B cell (primary cell): ENCODE measurements at regions not wholly inside any gene's neighbourhood (a gene's known extent, or its start where the extent isn't known, plus 50 kb on each side); places are given as distances from the start of the nearest gene placed in this dataset.

ENCODE experiments used
- ATAC-seq: fragments of 200-7000 bp; cut with Tn5 transposase; one replicate; pipeline ENCODE4 v1.10.0; 2021; ENCODE audit warnings: low read depth, mild to moderate bottlenecking, moderate number of reproducible peaks, moderate library complexity
- CTCF ChIA-PET: fragments of 350-600 bp; sonication (Branson Sonifier 250); formaldehyde crosslinking; loops from one replicate; lab custom pipeline; 2021; ENCODE audit warnings: antibody characterized with exemption, inconsistent platforms; lab: Charles Lee
- POLR2A ChIA-PET: fragments of 350-600 bp; sonication (Branson Sonifier 250); formaldehyde crosslinking; loops from one replicate; lab custom pipeline; 2021; ENCODE audit warnings: antibody characterized with exemption; lab: Charles Lee
- DNase-seq: peaks from one replicate; pipeline ENCODE4 v3.0.0; 2013
- H2AFZ ChIP-seq: 2 replicates; pipeline ENCODE4 v1.6.1; 2012; ENCODE audit warnings: mild to moderate bottlenecking, low read depth, low read length; ENCODE audit not compliant: insufficient read depth, poor library complexity, severe bottlenecking
- H3K27ac ChIP-seq, 2 donors: 1 replicate in 1 of 2; 2 replicates in 1 of 2; pipeline ENCODE4 v1.5.1; 2012 to 2013; ENCODE audit warnings: low read length in 2 of 2, mild to moderate bottlenecking in 2 of 2, moderate library complexity in 1 of 2
- H3K27me3 ChIP-seq, 4 experiments: fragments of 200-600 bp in 1 of 4; sonication (generic) in 1 of 4; replicated peaks in 1 of 4; 1 replicate in 2 of 4; 2 replicates in 2 of 4; pipeline versions ENCODE4 v1.6.1 to v1.7.0; 2013 to 2016; ENCODE audit warnings: low read length in 3 of 4, mild to moderate bottlenecking in 2 of 4, mixed read lengths in 1 of 4, moderate library complexity in 1 of 4; ENCODE audit not compliant: insufficient read depth in 4 of 4, control insufficient read depth in 3 of 4; ENCODE audit errors: control extremely low read depth in 1 of 4
- H3K36me3 ChIP-seq, 2 experiments: replicated peaks in 1 of 2; 1 replicate in 1 of 2; 2 replicates in 1 of 2; pipeline versions ENCODE4 v1.6.1 to v1.7.1; 2013; ENCODE audit warnings: low read length in 1 of 2; ENCODE audit not compliant: insufficient read depth in 2 of 2, control insufficient read depth in 1 of 2; ENCODE audit errors: control extremely low read depth in 1 of 2, extremely low read depth in 1 of 2
- H3K4me1 ChIP-seq, 2 donors: fragments of 200-600 bp in 1 of 2; sonication (generic) in 1 of 2; 1 replicate in 1 of 2; 2 replicates in 1 of 2; pipeline versions ENCODE4 v1.5.1 to v1.6.1; 2013 to 2017; ENCODE audit warnings: low read length in 2 of 2; ENCODE audit not compliant: control insufficient read depth in 2 of 2, insufficient read depth in 2 of 2
- H3K4me2 ChIP-seq: replicated peaks from 2 replicates; pipeline ENCODE3; 2012; ENCODE audit warnings: mild to moderate bottlenecking, low read depth, low read length; ENCODE audit not compliant: poor library complexity, severe bottlenecking
- H3K4me3 ChIP-seq, 5 experiments: fragments of 200-600 bp in 1 of 5; sonication (generic) in 1 of 5; 1 replicate in 3 of 5; 2 replicates in 2 of 5; pipeline versions ENCODE4 v1.5.1 to v1.7.0; 2011 to 2016; ENCODE audit warnings: low read length in 4 of 5, mild to moderate bottlenecking in 4 of 5, low read depth in 2 of 5, control low read depth in 1 of 5, moderate library complexity in 1 of 5; ENCODE audit not compliant: insufficient read depth in 1 of 5; ENCODE audit errors: control extremely low read depth in 1 of 5, extremely low read depth in 1 of 5
- H3K79me2 ChIP-seq: fragments of 200-600 bp; sonication (generic); one replicate; pipeline ENCODE4 v1.6.0; 2016; ENCODE audit warnings: low read length; ENCODE audit not compliant: control insufficient read depth, insufficient read depth
- H3K9ac ChIP-seq: fragments of 200-600 bp; sonication (generic); 2 replicates; pipeline ENCODE4 v1.6.1; 2017; ENCODE audit warnings: mild to moderate bottlenecking, low read length, moderate library complexity
- H3K9me3 ChIP-seq, 3 donors: one replicate each; pipeline versions ENCODE4 v1.6.1 to v1.7.1; 2013; ENCODE audit warnings: low read length in 2 of 3; ENCODE audit not compliant: control insufficient read depth in 2 of 3, insufficient read depth in 1 of 3; ENCODE audit errors: control extremely low read depth in 1 of 3
- H4K20me1 ChIP-seq: 2 replicates; pipeline ENCODE4 v1.6.0; 2012; ENCODE audit warnings: mild to moderate bottlenecking, low read length; ENCODE audit not compliant: insufficient read depth, control insufficient read depth, poor library complexity, severe bottlenecking
- H3K27ac Mint-ChIP-seq: one replicate; pipeline ENCODE4 v1.8.0; 2021; ENCODE audit warnings: mixed read lengths
- H3K27me3 Mint-ChIP-seq: one replicate; pipeline ENCODE4 v1.8.0; 2021; ENCODE audit warnings: mixed read lengths
- H3K4me1 Mint-ChIP-seq: one replicate; pipeline ENCODE4 v1.8.0; 2021; ENCODE audit warnings: mixed read lengths
- H3K4me3 Mint-ChIP-seq: one replicate; pipeline ENCODE4 v1.8.0; 2021; ENCODE audit warnings: mixed read lengths
- H3K9me3 Mint-ChIP-seq: one replicate; pipeline ENCODE4 v1.8.0; 2022; ENCODE audit warnings: mixed read lengths; ENCODE audit not compliant: insufficient read depth
- EZH2 ChIP-seq: IDR thresholded peaks from 2 replicates; pipeline ENCODE4 v1.6.1; 2012; ENCODE audit warnings: borderline replicate concordance, low read depth, mild to moderate bottlenecking, moderate library complexity, low read length; ENCODE audit not compliant: insufficient read depth, poor library complexity, severe bottlenecking
- WGBS: methylation state at CpG from one replicate; pipeline ENCODE4 v1.1.5; 2013; ENCODE audit warnings: missing lambda C conversion rate; ENCODE audit not compliant: insufficient coverage; 5-methylcytosine and 5-hydroxymethylcytosine counted together
- intact Hi-C: fragments of 100-400 bp; cut with micrococcal nuclease; formaldehyde crosslinking; loops from one replicate; pipeline ENCODE4 v1.10.0; 2022
- TF ChIP-seq, protein P1 (sequence below): fragments of 200-600 bp; IDR thresholded peaks from one replicate; pipeline ENCODE4 v1.8.0; 2022; ENCODE audit warnings: antibody characterized with exemption, mild to moderate bottlenecking

GRCh38 chr6:111941686-111942330, 68.6 kb upstream of the FYN start:
- Histone ChIP-seq H3K27me3 (peaks cover 0 to 3% (median 0%) of the 10 kb centered on the region in 4 experiments), H3K4me2 (no peak overlapping the region), H4K20me1 (no peaks in the 10 kb centered on the region), H3K9me3 (no peaks in the 10 kb centered on the region), H3K4me3 (no peak overlapping the region), H3K36me3 (no peaks in the 10 kb centered on the region), H3K4me1 (no peaks in the 10 kb centered on the region), H3K79me2 (no peaks in the 10 kb centered on the region), H3K9ac (no peak overlapping the region), H2AFZ (no peak overlapping the region), H3K27ac (no peak overlapping the region)
- WGBS, result no CpG with 5 or more reads among the region's 2 CpGs
- POLR2A ChIA-PET, result no interaction called here
- Mint-ChIP-seq H3K9me3 (peaks cover 6% of the 10 kb centered on the region), H3K27ac (no peak overlapping the region), H3K4me1 (peaks cover 2% of the 10 kb centered on the region), H3K27me3 (peaks cover 32% of the 10 kb centered on the region), H3K4me3 (no peak overlapping the region)
- DNase-seq, result no peak
- TF ChIP-seq, protein P1, sequence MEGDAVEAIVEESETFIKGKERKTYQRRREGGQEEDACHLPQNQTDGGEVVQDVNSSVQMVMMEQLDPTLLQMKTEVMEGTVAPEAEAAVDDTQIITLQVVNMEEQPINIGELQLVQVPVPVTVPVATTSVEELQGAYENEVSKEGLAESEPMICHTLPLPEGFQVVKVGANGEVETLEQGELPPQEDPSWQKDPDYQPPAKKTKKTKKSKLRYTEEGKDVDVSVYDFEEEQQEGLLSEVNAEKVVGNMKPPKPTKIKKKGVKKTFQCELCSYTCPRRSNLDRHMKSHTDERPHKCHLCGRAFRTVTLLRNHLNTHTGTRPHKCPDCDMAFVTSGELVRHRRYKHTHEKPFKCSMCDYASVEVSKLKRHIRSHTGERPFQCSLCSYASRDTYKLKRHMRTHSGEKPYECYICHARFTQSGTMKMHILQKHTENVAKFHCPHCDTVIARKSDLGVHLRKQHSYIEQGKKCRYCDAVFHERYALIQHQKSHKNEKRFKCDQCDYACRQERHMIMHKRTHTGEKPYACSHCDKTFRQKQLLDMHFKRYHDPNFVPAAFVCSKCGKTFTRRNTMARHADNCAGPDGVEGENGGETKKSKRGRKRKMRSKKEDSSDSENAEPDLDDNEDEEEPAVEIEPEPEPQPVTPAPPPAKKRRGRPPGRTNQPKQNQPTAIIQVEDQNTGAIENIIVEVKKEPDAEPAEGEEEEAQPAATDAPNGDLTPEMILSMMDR, result no peak
- no peak for TF ChIP-seq EZH2
- no peak for ATAC-seq
- CTCF ChIA-PET, result no interaction called here
- intact Hi-C loops, result no loop called here

DNA sequence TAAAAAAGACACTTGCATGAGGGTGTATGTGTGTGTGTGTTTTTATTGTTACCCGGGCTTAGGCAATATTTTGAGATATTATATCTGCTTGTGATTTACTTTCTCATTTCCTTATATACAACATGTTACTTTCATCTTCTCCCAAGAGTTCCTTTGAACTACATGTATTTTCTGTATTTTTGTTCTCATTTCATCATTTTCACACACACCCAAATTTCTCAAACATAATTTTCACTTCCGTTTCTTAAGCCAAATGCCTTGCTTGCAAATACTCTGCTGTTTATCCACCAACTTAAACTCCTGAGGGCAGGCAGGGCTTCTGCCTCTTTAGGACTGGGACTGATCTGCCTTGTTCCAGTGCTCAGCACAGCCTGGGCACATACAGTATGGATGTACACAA, 69.3 kb upstream of the FYN start:
- intact Hi-C loops, result no loop called here
- no peak overlapping the region for H3K4me3 ChIP-seq
- WGBS, result no CpG with 5 or more reads among the region's 2 CpGs
- H2AFZ ChIP-seq, result no peak overlapping the region
- DNase-seq (no peak), ATAC-seq (no peak)
- H3K9ac ChIP-seq, result no peak overlapping the region
- H3K27ac Mint-ChIP-seq, result no peak overlapping the region
- H3K27me3 Mint-ChIP-seq, result peaks cover 35% of the 10 kb centered on the region
- H3K36me3 ChIP-seq, result no peaks in the 10 kb centered on the region
- POLR2A ChIA-PET, result interaction anchor here (0.6 kb wide), 1 partner anchor 67 kb away, joined by 5 read pairs; no protein-coding TSS in a partner anchor
- TF ChIP-seq, protein P1, result no peak
- no peak for TF ChIP-seq EZH2
- peaks cover 6% of the 10 kb centered on the region for H3K9me3 Mint-ChIP-seq
- no peak overlapping the region for H3K27ac ChIP-seq
- no peak overlapping the region for H3K4me3 Mint-ChIP-seq
- no peaks in the 10 kb centered on the region for H3K79me2 ChIP-seq
- H3K4me2 ChIP-seq, result no peak overlapping the region
- H4K20me1 ChIP-seq, result no peaks in the 10 kb centered on the region
- peaks cover 2% of the 10 kb centered on the region for H3K4me1 Mint-ChIP-seq
- no peaks in the 10 kb centered on the region for H3K9me3 ChIP-seq
- CTCF ChIA-PET, result no interaction called here
- H3K27me3 ChIP-seq, result peaks cover 0 to 3% (median 0%) of the 10 kb centered on the region in 4 experiments
- H3K4me1 ChIP-seq, result no peaks in the 10 kb centered on the region
